Sigmoid colon (tissue), 3 donors: ENCODE measurements at regions not wholly inside any gene's neighbourhood (a gene's known extent, or its start where the extent isn't known, plus 50 kb on each side); places are given as distances from the start of the nearest gene placed in this dataset.

Experiments
- CTCF ChIP-seq, 4 experiments: fragments of 450-650 bp in 3 of 4; fragments of 200-600 bp in 1 of 4; IDR thresholded peaks; one replicate each; pipeline ENCODE4 v1.5.1; 2016 to 2019; ENCODE audit warnings: antibody characterized with exemption in 4 of 4, mild to moderate bottlenecking in 3 of 4, moderate library complexity in 2 of 4
- POLR2A ChIP-seq, 2 donors: fragments of 450-650 bp; IDR thresholded peaks; one replicate each; pipeline ENCODE4 v1.6.1; 2016; ENCODE audit warnings: antibody characterized with exemption in 2 of 2, mild to moderate bottlenecking in 2 of 2, moderate library complexity in 2 of 2

DNA sequence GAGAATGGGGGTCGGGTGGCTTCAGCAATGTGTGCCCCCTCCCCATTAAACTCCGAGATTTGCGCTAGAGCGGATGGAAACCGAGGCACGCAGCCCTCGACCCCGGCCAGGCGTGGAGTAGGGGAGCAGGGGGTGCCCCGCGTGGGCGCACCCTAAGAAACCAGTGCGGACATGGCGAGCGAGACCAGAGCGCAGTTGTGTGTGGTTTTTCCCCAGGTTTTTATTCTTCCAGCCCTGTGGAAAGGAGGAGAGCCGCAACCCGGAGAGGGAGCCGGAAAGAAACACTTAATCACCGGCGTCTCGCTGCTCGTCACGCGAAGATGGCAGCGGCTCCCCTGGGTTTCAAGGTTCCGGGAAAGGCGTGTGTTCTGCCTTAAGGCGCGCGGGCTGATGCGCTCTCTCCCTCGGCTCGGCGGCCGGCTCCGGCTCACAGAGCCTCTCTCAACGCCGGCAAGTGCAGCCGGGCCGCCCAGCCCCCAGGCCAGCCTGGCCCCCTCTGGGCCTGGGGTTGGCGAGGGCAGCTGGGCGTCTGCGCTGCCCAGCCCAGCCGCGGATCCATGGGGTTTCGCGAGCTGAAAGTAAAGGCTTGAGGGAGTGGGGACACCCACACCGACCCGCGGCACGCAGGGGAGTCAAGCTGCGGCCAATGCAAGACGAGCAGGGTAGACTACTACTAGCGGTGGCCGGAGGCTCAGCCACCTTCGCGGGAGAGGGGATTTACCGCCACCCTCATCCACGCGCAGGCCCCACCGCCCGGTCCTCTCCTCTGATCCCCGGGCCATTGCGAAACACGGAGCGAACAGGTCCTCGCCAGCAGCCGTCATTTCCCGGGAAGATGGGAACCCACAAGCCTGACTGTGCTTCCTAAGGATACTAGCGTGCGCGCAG lies 74.0 kb upstream of the BCOR start:
- no peak for TF ChIP-seq POLR2A (IDR thresholded peaks at IDR 0.05)
- TF ChIP-seq CTCF (IDR thresholded peaks at IDR 0.05), result no peak
